ENCODE measurements at regions not wholly inside any gene's neighbourhood (a gene's known extent, or its start where the extent isn't known, plus 50 kb on each side); places are given as distances from the start of the nearest gene placed in this dataset.

GRCh38 chr20:51098284-51098810, 75.4 kb upstream of the KCNG1 start:
- H3K9me3 ChIP-seq = no peaks in the 10 kb centered on the region
- H3K36me3 ChIP-seq = no peaks in the 10 kb centered on the region
- no peak for DNase-seq (ENCODE audit: low spot score)
- intact Hi-C loops (cut with DNase I) = no loop called here
- 37% methylated on average over 1 of the region's 1 CpG for WGBS
- no peaks in the 10 kb centered on the region for H3K4me1 ChIP-seq (replicated peaks)
- H3K27me3 ChIP-seq (replicated peaks; ENCODE audit: insufficient read depth) = no peaks in the 10 kb centered on the region
- TF ChIP-seq POLR2AphosphoS5 (IDR thresholded peaks at IDR 0.05) = no peak
- TF ChIP-seq POLR2A (IDR thresholded peaks at IDR 0.05) = no peak
- TF ChIP-seq, protein P1, sequence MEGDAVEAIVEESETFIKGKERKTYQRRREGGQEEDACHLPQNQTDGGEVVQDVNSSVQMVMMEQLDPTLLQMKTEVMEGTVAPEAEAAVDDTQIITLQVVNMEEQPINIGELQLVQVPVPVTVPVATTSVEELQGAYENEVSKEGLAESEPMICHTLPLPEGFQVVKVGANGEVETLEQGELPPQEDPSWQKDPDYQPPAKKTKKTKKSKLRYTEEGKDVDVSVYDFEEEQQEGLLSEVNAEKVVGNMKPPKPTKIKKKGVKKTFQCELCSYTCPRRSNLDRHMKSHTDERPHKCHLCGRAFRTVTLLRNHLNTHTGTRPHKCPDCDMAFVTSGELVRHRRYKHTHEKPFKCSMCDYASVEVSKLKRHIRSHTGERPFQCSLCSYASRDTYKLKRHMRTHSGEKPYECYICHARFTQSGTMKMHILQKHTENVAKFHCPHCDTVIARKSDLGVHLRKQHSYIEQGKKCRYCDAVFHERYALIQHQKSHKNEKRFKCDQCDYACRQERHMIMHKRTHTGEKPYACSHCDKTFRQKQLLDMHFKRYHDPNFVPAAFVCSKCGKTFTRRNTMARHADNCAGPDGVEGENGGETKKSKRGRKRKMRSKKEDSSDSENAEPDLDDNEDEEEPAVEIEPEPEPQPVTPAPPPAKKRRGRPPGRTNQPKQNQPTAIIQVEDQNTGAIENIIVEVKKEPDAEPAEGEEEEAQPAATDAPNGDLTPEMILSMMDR (IDR thresholded peaks at IDR 0.05) = no peak
- H3K27ac ChIP-seq = no peak overlapping the region
- H3K4me3 ChIP-seq = no peak overlapping the region

GRCh38 chr20:51097351-51098120, 74.6 kb upstream of the KCNG1 start:
- Histone ChIP-seq H3K36me3 (no peaks in the 10 kb centered on the region), H3K4me1 (replicated peaks) (no peaks in the 10 kb centered on the region), H3K27me3 (replicated peaks; ENCODE audit: insufficient read depth) (no peaks in the 10 kb centered on the region), H3K27ac (no peak overlapping the region), H3K4me3 (no peak overlapping the region), H3K9me3 (no peaks in the 10 kb centered on the region)
- intact Hi-C loops (cut with DNase I) = no loop called here
- DNase-seq (ENCODE audit: low spot score) = no peak
- no peak for TF ChIP-seq POLR2AphosphoS5 (IDR thresholded peaks at IDR 0.05)
- TF ChIP-seq POLR2A (IDR thresholded peaks at IDR 0.05) = no peak
- TF ChIP-seq, protein P1 (IDR thresholded peaks at IDR 0.05) = no peak
- WGBS = 89% methylated on average over 8 of the region's 8 CpGs

GRCh38 chr20:51096582-51097267, 73.8 kb upstream of the KCNG1 start:
- H3K36me3 ChIP-seq = no peaks in the 10 kb centered on the region
- no peak for TF ChIP-seq POLR2AphosphoS5 (IDR thresholded peaks at IDR 0.05)
- no peak for TF ChIP-seq POLR2A (IDR thresholded peaks at IDR 0.05)
- TF ChIP-seq, protein P1 (IDR thresholded peaks at IDR 0.05) = no peak
- no peaks in the 10 kb centered on the region for H3K4me1 ChIP-seq (replicated peaks)
- no peak overlapping the region for H3K4me3 ChIP-seq
- no peak for DNase-seq (ENCODE audit: low spot score)
- H3K27ac ChIP-seq = no peak overlapping the region
- no peaks in the 10 kb centered on the region for H3K27me3 ChIP-seq (replicated peaks; ENCODE audit: insufficient read depth)
- 76% methylated on average over 12 of the region's 13 CpGs for WGBS
- no peaks in the 10 kb centered on the region for H3K9me3 ChIP-seq
- intact Hi-C loops (cut with DNase I) = no loop called here

- 66% methylated on average over 7 of the region's 7 CpGs for WGBS
- Histone ChIP-seq H3K4me3 (no peak overlapping the region), H3K27me3 (replicated peaks; ENCODE audit: insufficient read depth) (no peaks in the 10 kb centered on the region), H3K36me3 (no peaks in the 10 kb centered on the region), H3K27ac (no peak overlapping the region), H3K4me1 (replicated peaks) (no peaks in the 10 kb centered on the region), H3K9me3 (no peaks in the 10 kb centered on the region)
- no peak for TF ChIP-seq POLR2AphosphoS5 (IDR thresholded peaks at IDR 0.05)
- TF ChIP-seq POLR2A (IDR thresholded peaks at IDR 0.05) = no peak
- TF ChIP-seq, protein P1 (IDR thresholded peaks at IDR 0.05) = no peak
- intact Hi-C loops (cut with DNase I) = no loop called here
- no peak for DNase-seq (ENCODE audit: low spot score)
Measured at GRCh38 chr20:51095633-51096521, 73.0 kb upstream of the KCNG1 start.
